ENCODE measurements at regions not wholly inside any gene's neighbourhood (a gene's known extent, or its start where the extent isn't known, plus 50 kb on each side); places are given as distances from the start of the nearest gene placed in this dataset.

DNA sequence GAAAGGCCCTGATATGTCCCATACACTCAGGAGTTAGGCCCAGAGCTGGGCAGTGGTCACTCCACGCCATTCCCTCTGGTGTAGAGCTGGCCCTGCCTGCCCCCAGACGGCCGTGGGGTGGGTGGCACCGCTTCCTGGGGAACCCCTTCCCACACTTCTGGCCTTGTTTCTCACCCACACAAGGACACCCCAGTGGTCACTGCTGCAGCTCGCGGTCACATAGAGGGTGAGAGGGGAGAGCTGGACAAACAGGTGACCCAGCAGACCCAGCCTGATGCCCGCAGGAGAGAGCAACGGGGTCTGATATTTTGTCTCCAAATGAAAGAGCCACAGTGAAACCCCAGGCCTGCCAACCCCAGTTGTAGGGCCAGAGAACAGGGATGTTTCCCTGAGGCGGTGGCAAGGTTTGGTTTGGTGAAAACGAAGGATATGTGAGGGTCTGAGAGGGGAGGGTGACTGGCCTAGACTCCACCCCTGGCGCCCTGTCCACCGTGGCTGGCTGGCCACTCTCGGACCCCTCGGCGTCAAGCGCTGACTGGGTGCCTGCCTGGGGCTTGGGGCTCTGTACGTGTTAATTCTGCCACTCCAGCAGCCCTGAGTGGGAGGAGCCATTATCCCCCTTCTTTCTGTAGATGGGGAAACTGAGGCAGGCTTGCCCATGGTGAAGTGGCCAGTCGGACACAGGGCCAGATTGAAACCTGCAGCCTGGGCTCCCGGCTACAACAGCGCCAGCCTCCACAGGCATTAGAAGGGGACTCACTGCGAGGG lies 71.0 kb upstream of the PPARA start:
- DNase-seq, result no peak

- DNase-seq, result no peak
Measured at GRCh38 chr22:46079861-46080821, 70.2 kb upstream of the PPARA start.

DNA sequence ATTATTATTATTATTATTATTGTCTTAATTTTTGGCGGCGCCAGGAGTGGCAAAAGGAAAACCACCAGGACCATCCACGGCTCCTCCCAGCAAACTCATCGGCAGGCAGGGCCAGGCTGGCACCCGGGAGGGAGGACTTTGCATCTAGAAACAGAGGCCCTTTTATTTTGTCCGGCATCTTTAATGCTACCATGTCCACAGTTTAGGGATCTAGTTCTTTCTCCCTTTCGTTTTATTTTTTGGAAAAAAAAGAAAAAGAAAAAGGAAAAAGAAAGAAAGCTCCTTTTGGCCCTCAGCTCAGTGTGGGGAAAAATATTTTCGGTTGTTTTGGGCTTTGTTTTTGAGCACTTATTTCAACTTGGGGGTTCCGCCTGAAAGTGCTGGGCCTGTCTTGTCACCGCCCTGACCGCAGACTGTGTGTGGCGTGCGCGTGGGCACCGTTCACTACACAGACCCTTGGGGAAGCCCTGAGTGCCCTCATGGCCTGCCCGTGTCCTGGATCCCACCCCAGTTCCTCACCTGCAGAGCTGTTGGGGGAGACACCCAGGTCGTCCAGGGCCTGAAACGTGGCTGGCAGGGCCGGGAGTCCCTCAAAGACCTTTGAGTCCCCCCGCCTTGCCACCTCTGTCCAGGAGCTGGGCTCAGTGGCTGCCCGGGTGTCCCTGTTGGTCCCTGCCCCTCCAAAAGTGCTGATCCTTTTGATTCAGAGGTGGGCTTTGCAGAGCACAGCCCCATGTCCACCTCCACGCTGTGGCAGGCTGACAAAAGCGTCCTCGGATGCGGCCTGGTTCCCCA lies 69.1 kb upstream of the PPARA start:
- DNase-seq, result no peak

DNA sequence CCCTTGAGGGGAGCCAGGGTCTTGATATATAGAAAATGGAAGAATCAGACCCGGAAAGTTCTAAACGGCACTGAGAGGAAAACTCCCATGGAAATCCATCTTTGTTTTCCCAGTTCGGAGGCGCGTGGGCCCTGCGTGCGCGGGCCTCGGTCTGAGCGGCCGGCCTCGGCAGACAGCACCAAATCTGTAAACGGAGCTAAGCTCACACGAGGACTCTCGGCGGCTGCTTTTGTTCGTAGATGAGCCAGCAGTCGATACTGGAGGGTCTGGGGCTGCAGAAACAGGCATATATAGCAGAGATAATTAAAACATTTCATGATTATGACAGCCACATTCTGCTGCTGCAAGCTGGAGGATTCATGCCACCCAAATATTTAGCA lies 68.5 kb upstream of the PPARA start:
- DNase-seq, result no peak

DNA sequence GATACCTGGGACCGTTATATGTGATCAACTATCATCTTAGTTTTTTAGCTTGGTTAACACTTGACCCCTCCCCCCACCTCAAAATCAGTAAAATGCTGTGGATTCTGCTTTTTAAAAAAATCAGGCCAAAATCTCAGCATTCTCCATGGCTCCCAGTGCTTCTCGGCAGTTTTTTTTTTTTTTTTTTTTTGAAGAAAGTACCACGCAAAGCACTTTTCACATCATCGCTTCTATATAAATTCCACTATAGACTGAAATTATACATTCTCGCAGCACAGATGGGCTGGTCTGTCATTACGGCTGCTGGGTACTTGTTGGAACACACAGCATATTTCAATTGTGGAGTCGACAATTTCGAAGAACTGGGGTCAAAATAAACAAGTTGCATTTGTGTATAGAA lies 67.7 kb upstream of the PPARA start:
- DNase-seq, result no peak

GRCh38 chr22:46083383-46084350 lies 66.7 kb upstream of the PPARA start:
- no peak for DNase-seq

DNA sequence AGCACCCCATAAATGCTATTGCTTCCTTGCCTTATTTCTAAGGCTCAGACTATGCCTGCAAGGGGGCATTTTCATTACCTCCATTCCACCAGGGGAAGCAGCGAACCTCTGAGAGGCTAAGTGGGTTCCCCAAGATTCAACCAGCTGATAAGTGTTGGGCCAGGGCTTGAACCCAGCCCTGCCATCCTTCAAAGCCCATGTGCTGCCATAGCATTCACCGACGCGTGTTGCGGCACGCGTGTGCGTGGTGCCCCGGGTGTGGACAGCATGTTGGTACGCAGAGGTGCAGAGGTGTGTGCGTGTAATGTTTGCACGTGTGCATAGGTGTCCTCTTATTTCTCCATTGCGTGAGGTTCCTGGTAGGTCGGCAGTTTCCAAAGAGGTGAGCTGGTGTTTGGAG lies 66.0 kb upstream of the PPARA start:
- no peak for DNase-seq

DNA sequence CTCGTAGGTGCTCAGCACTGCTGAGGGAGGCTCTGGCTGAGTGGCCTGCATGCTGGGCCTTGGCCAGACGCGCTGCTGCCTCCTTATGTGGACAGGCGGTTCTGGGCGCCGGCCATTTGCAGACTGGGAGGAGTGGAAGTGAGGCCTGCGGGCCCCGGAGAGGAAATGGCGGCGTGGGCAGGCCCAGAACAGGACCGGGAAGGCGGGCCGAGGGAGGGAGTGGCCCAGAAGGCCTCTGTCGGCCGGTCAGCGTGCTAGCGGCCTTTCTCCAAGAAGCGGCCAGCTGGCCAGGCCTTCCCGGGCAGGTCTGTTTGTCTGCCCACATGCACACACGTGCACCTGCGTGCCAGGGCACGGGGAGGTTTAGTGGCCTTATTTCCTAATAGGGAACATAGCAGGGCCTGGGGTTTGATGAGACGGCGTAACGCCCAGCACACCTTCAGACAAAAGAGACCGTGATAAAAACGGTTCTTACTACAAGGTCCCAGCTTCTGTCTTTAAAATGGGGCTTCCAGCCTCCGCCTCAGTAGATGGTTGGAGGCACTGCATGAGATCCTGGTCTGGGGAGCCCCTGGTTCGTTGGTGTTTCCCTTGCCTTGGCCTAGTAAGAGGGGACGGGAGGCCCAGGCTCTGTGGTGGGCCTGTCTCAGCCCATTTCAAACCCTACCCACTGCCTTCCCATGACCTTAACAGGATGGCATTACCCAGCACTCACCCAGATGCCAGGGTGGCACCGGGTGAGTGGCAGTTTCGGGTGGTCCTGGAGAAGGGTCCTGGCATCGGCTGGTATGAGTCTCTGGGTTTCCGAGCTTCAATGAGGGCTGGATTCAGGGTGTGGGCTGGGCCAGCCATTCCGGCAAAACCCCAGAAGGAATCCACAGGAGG lies 65.1 kb upstream of the PPARA start:
- no peak for DNase-seq

DNA sequence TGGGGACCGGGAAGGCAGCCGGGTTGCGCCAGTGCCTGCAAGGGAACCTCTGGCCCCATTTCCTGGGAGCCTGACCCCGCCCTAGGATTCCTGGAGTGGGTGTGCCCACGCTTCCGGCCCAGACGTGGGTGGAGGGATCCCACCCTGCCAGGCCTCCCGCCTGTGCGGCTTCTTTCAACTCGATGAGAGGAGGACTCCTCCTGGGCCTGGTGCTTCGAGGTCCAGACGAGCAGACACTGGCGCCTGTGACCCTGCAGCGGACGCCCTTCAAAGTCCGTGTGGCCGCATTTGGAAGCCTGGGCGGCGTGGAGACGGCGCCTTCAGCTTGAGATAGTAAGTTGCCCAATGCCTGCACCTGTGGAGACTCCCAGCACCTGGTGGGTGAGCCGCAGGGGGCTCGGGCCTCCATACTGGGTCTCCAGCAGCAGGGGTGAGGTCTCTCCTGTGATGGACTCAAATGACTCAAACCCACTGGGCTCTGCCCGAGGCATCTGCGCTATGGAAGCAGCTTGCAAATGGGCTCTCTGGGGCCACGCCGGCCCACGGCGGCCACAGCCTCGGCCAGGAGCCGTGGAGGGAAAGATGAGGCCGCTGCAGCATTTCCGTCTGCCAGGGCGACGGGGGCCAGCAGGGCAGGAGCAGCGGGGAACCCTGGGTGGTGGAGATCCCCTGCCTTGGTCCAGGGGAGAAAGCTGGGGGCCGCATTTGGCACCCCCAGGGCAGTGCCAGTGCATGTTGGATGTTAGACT lies 64.3 kb upstream of the PPARA start:
- DNase-seq, result no peak

DNA sequence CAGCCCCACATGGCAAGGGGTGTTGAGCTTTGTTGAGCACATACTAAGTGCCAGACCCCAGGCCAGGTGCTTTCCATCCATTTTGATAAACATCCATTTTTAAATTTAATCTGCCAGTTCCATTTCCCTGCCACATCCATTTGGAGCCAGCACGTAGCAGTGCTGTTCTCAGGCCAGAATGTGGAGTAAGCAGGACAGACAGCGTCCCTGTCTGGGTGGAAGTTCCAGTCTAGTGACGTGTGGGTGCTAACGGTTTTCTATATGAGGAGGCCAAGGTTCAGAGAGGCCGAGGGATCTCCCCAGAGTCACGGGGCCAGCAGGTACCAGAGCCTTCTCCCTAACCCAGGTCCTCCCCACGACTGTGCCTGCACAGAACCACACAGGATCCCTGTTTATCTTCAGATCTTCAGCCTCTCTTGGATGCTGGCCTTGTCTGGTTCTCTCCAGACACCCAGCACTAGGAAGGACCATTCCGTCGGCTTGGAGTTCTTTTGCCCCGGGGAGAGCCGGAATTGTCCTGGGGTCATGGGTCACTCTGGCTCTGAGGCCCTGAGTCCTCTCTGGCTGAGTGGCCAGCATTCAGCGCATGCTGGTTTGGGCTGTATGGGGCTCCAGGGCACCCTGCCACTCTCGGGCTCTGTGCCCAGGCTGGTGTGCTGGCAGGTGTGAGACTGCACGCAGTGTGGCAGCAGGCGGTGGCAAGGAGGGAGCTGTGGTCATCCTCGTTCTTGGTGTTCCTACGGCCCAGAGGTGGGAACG lies 63.6 kb upstream of the PPARA start:
- DNase-seq, result no peak

DNA sequence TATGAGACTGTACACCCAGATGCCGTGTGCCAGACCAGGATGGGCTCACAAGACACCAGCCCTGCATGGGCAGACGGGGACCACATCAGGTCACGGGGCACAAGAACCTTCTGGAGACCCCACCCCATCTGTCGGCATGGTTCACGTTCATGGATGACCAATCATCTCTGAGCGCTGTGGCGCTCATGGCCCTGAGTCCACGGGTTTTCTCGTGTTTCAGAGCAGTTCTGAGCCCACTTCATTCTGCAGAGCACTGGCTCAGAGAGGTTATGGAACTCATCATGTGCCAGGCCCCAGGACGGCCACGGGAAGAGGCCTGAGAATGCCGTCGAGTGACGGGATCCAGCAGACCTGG lies 63.0 kb upstream of the PPARA start:
- DNase-seq, result no peak

DNA sequence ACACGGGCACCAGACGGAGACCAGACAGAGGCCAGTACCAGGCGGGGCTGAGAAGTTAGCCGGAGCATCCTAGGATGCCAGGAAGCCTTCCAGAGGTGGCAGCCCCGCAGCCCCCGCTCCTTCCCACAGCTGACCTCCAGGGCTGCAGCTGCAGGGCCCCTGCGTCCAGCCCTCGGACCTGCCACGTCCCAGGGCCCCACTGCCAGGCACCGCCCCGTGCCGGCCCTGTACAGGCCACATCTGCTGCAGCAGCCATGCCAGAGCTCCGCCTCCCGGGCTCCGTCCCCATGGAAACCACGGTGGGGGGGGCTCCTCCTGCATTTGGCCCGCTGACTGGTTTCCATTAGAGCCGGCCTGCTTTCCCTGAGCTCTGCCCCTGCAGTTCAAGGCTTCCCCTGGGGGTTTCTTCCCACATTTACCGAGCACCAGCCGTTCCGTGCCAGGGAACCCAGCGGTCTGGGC lies 62.5 kb upstream of the PPARA start:
- DNase-seq, result no peak

DNA sequence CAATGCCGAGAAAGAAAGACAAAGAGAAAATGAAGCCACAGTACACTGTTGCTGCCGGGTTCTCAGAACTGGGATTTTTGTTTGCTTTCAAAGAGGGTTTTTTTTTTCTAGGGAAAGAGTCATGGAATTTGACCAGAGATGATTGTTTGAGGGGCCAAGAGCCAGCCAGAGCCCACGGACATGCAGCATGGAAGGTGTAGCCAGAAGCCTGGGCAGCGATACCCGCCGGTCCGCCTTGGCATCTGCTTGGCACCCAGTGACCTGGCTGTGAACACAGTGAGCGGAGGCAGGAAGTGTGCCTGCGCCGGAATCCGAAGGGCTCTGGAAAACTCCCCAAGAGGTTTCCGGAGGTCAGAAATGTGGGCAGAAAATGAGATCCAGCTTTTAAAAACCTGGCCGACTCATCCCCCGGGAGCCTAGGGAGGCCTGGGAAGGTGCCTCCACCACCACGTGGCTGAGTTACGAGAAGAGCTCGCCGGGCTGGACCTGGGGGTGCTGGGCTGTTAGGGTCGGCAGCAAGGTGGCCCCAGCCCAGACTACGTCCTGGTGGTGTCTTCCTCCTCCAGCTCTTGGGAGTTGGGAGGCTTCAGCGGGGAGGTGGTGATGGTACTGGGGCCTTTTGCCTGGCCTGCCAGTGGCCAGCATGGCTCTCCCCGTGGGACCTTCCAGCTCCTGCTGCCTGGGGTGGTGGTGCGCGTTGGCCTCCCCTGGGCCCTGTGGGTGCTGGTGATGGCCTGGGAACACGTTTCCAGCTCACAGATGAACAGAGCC lies 61.6 kb upstream of the PPARA start:
- DNase-seq, result no peak

- no peak for DNase-seq
Measured at GRCh38 chr22:46089426-46090035, 60.8 kb upstream of the PPARA start.

- no peak for DNase-seq
Measured at GRCh38 chr22:46090036-46090591, 60.2 kb upstream of the PPARA start.

DNA sequence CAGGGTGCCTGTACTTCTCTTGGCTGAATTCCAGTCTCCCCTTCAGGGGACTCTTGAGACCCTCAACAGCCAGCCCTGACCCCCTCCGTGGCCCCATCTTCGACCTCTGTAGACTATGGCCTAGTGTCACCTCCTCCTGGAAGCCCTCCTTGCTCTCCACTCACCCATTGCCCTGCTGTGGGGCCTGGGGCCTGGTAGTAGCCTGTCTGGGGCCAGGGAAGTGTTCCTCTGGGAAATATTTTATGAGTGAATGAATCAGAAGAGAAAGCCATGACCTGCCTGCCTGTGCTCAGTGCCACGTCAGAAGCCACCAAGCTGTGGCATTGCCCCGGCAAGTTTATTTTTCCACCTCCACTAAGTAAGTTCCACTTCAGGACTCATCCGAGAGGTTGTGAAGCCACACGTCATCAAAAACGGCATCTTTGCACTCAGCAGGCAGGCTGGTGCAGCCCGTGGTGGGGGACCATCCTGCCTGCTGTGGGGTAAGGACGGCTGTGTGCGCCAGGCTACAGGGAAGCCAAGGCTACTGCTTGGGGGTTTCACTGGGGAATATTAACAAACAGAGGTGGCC lies 59.6 kb upstream of the PPARA start:
- DNase-seq, result no peak

DNA sequence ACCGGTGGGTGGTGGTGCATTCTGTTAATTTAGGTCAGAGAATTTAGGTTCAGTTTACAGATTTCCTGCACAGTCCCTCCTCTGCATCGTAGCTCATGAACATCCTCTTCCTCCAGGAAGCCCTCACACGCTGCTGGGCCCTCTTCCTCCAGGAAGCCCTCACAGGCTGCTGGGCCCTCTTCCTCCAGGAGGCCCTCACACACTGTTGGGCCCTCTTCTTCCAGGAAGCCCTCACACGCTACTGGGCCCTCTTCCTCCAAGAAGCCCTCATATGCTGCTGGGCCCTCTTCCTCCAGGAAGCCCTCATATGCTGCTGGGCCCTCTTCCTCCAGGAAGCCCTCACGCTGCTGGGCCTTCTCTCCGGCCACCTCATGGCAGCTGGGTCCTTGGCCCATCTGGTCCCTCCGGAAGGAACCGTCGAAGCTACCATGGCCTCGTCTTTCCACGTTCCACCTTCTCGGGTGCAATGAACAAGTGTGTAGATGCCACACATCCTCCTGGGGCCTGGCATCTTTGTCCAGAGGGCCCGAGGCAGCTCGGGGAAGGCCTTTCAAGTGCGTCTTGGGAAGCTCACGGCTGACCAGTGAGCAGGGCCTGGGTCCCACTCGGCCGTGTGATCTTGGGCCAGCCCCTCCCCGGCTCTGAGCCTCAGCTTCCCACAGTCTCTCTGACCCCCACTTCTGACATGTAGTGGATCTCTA lies 58.9 kb upstream of the PPARA start:
- DNase-seq, result no peak

All from NCI-H146 (cell line).